ENCODE measurements at regions not wholly inside any gene's neighbourhood (a gene's known extent, or its start where the extent isn't known, plus 50 kb on each side); places are given as distances from the start of the nearest gene placed in this dataset.

DNA sequence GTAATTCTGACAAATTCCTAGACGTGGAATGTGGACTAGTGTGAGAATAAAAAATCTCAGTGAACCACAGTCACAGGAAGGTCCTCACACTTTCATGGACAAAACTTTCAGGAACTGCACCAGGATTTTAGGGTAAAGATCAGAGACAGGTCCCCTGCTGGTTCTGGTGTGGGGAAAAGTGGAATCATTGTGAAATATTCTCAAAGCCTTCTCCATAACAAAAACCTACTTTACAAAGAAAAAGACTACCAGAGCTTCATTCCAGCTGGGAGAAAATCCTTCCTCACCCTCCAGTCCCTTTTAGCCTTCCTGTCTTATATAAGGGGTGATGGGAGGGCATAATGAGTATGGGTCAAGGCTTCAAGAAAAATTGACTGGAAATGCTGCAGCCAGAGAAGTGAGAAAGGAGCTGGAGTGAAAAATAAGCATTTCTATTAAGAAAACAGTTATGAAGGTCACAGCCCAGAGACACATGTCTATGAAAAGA is 325.8 kb downstream of the ARAP2 start:
- TF ChIP-seq, protein P1, sequence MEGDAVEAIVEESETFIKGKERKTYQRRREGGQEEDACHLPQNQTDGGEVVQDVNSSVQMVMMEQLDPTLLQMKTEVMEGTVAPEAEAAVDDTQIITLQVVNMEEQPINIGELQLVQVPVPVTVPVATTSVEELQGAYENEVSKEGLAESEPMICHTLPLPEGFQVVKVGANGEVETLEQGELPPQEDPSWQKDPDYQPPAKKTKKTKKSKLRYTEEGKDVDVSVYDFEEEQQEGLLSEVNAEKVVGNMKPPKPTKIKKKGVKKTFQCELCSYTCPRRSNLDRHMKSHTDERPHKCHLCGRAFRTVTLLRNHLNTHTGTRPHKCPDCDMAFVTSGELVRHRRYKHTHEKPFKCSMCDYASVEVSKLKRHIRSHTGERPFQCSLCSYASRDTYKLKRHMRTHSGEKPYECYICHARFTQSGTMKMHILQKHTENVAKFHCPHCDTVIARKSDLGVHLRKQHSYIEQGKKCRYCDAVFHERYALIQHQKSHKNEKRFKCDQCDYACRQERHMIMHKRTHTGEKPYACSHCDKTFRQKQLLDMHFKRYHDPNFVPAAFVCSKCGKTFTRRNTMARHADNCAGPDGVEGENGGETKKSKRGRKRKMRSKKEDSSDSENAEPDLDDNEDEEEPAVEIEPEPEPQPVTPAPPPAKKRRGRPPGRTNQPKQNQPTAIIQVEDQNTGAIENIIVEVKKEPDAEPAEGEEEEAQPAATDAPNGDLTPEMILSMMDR (IDR thresholded peaks at IDR 0.05), result no peak
- TF ChIP-seq POLR2A (IDR thresholded peaks at IDR 0.05) (no peak), POLR2AphosphoS5 (IDR thresholded peaks at IDR 0.05) (no peak)

Data from stomach (tissue), 4 donors.